Stomach (tissue), 4 donors: ENCODE measurements at regions not wholly inside any gene's neighbourhood (a gene's known extent, or its start where the extent isn't known, plus 50 kb on each side); places are given as distances from the start of the nearest gene placed in this dataset.

Experiments
- EP300 ChIP-seq: sonication (generic); formaldehyde crosslinking; IDR thresholded peaks from one replicate; pipeline ENCODE4 v1.6.1; 2017; ENCODE audit warnings: antibody characterized with exemption
- POLR2A ChIP-seq, 4 donors: fragments of 450-650 bp; IDR thresholded peaks; one replicate each; pipeline ENCODE4 v1.6.1; 2016; ENCODE audit warnings: antibody characterized with exemption in 4 of 4, control low read depth in 2 of 4, mild to moderate bottlenecking in 1 of 4, moderate library complexity in 1 of 4
- POLR2AphosphoS5 ChIP-seq, 3 donors: sonication (generic); formaldehyde crosslinking; IDR thresholded peaks; one replicate each; pipeline ENCODE4 v1.6.1; 2016; ENCODE audit warnings: antibody characterized with exemption in 3 of 3
- TF ChIP-seq, protein P1 (sequence below), 7 experiments: fragments of 450-650 bp in 4 of 7; fragments of 200-600 bp in 3 of 7; sonication (generic) in 3 of 7; IDR thresholded peaks; one replicate each; pipeline ENCODE4 v1.5.1; 2016 to 2019; ENCODE audit warnings: antibody characterized with exemption in 7 of 7, control low read depth in 2 of 7, mild to moderate bottlenecking in 1 of 7

DNA sequence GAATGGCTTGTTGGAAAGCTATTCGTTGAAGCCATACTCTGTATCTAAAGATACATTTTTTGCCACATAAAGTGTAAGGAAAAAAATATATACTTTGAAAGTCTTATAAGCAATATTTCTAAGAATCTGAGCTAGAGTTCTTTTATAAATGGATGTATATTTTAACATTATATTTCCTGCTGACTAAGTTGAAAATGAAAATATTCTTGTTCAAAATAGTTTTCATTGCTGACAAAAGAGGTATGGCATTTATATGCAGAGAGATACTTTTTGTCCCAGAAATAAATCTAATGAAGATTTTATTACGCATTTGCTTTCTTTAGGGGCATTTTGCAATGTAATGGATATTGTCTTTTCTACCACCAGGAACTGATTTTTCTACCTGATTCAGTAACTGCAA is 834.9 kb downstream of the LRFN5 start:
- TF ChIP-seq, protein P1, sequence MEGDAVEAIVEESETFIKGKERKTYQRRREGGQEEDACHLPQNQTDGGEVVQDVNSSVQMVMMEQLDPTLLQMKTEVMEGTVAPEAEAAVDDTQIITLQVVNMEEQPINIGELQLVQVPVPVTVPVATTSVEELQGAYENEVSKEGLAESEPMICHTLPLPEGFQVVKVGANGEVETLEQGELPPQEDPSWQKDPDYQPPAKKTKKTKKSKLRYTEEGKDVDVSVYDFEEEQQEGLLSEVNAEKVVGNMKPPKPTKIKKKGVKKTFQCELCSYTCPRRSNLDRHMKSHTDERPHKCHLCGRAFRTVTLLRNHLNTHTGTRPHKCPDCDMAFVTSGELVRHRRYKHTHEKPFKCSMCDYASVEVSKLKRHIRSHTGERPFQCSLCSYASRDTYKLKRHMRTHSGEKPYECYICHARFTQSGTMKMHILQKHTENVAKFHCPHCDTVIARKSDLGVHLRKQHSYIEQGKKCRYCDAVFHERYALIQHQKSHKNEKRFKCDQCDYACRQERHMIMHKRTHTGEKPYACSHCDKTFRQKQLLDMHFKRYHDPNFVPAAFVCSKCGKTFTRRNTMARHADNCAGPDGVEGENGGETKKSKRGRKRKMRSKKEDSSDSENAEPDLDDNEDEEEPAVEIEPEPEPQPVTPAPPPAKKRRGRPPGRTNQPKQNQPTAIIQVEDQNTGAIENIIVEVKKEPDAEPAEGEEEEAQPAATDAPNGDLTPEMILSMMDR (IDR thresholded peaks at IDR 0.05) = no peak
- TF ChIP-seq POLR2A (IDR thresholded peaks at IDR 0.05) = no peak
- TF ChIP-seq EP300 = no peak
- TF ChIP-seq POLR2AphosphoS5 (IDR thresholded peaks at IDR 0.05) = no peak
